Calu3 (cell line): ENCODE measurements at regions not wholly inside any gene's neighbourhood (a gene's known extent, or its start where the extent isn't known, plus 50 kb on each side); places are given as distances from the start of the nearest gene placed in this dataset.

Experiments used
- BruUV-seq: library from RNA; stranded (reverse); fragments of 400-500 nt; replicated peaks from 2 replicates; lab custom pipeline; 2021; lab: Mats Ljungman, UMichigan
- CTCF ChIA-PET: fragments of 300-600 bp; sonication (Branson Sonifier 250); formaldehyde crosslinking; loops from one replicate; lab custom pipeline; 2022; ENCODE audit warnings: antibody characterized with exemption; lab: Charles Lee
- DNase-seq: peaks from one replicate; pipeline ENCODE4 v3.0.0; 2022
- H3K27ac Mint-ChIP-seq: one replicate; pipeline ENCODE4 v1.8.0; 2022; ENCODE audit warnings: mixed read lengths; ENCODE audit not compliant: unreplicated experiment
- H3K27me3 Mint-ChIP-seq: one replicate; pipeline ENCODE4 v1.8.0; 2022; ENCODE audit warnings: mixed read lengths; ENCODE audit not compliant: unreplicated experiment
- H3K36me3 Mint-ChIP-seq: one replicate; pipeline ENCODE4 v1.8.0; 2022; ENCODE audit warnings: mild to moderate bottlenecking, moderate library complexity, mixed read lengths; ENCODE audit not compliant: insufficient read depth, unreplicated experiment
- H3K4me1 Mint-ChIP-seq: one replicate; pipeline ENCODE4 v1.8.0; 2022; ENCODE audit warnings: mild to moderate bottlenecking, low read depth, mixed read lengths; ENCODE audit not compliant: unreplicated experiment
- H3K4me3 Mint-ChIP-seq: one replicate; pipeline ENCODE4 v1.8.0; 2022; ENCODE audit warnings: mild to moderate bottlenecking, low read depth, moderate library complexity, mixed read lengths; ENCODE audit not compliant: unreplicated experiment
- H3K9me3 Mint-ChIP-seq: one replicate; pipeline ENCODE4 v1.8.0; 2022; ENCODE audit warnings: low read depth, mixed read lengths; ENCODE audit not compliant: unreplicated experiment
- CTCF ChIP-seq: fragments of 200-600 bp; IDR thresholded peaks from one replicate; pipeline ENCODE4 v1.8.0; 2022; ENCODE audit warnings: antibody characterized with exemption; ENCODE audit not compliant: unreplicated experiment
- intact Hi-C: fragments of 100-400 bp; cut with micrococcal nuclease; formaldehyde crosslinking; loops from one replicate; pipeline ENCODE4 v1.10.0; 2022; ENCODE audit not compliant: unreplicated experiment

- TF ChIP-seq CTCF, result no peak
- DNase-seq, result no peak
- no TSS peak for BruUV-seq
- CTCF ChIA-PET, result no interaction called here
- intact Hi-C loops, result no loop called here
- no peaks in the 10 kb centered on the region for H3K9me3 Mint-ChIP-seq
- H3K4me1 Mint-ChIP-seq, result peaks cover 10% of the 10 kb centered on the region
- H3K27ac Mint-ChIP-seq, result no peak overlapping the region
- no peaks in the 10 kb centered on the region for H3K27me3 Mint-ChIP-seq
- H3K4me3 Mint-ChIP-seq, result no peak overlapping the region
- no peaks in the 10 kb centered on the region for H3K36me3 Mint-ChIP-seq
These were observed 160.7 kb upstream of the COL8A1 start for GRCh38 chr3:99477650-99478049.

GRCh38 chr3:99475229-99475628, 163.2 kb upstream of the COL8A1 start:
- H3K4me3 Mint-ChIP-seq, result no peak overlapping the region
- H3K36me3 Mint-ChIP-seq, result no peaks in the 10 kb centered on the region
- CTCF ChIA-PET, result no interaction called here
- H3K4me1 Mint-ChIP-seq, result peaks cover 2% of the 10 kb centered on the region
- intact Hi-C loops, result no loop called here
- no peaks in the 10 kb centered on the region for H3K27me3 Mint-ChIP-seq
- no peak for TF ChIP-seq CTCF
- no peaks in the 10 kb centered on the region for H3K9me3 Mint-ChIP-seq
- BruUV-seq, result no TSS peak
- no peak for DNase-seq
- H3K27ac Mint-ChIP-seq, result no peak overlapping the region

- CTCF ChIA-PET, result no interaction called here
- no peak for TF ChIP-seq CTCF
- intact Hi-C loops, result no loop called here
- no peaks in the 10 kb centered on the region for H3K36me3 Mint-ChIP-seq
- BruUV-seq, result no TSS peak
- peaks cover 3% of the 10 kb centered on the region for H3K4me1 Mint-ChIP-seq
- no peaks in the 10 kb centered on the region for H3K9me3 Mint-ChIP-seq
- H3K4me3 Mint-ChIP-seq, result no peak overlapping the region
- no peak overlapping the region for H3K27ac Mint-ChIP-seq
- DNase-seq, result no peak
- no peaks in the 10 kb centered on the region for H3K27me3 Mint-ChIP-seq
These were observed 163.6 kb upstream of the COL8A1 start for GRCh38 chr3:99474776-99475175.

GRCh38 chr3:99473321-99473751, 165.1 kb upstream of the COL8A1 start:
- TF ChIP-seq CTCF, result no peak
- intact Hi-C loops, result no loop called here
- Mint-ChIP-seq H3K36me3 (no peaks in the 10 kb centered on the region), H3K4me1 (peaks cover 17% of the 10 kb centered on the region), H3K27ac (no peak overlapping the region), H3K27me3 (no peaks in the 10 kb centered on the region), H3K9me3 (no peaks in the 10 kb centered on the region), H3K4me3 (no peak overlapping the region)
- no TSS peak for BruUV-seq
- CTCF ChIA-PET, result no interaction called here
- DNase-seq, result no peak
